H9 (cell line): ENCODE measurements at regions not wholly inside any gene's neighbourhood (a gene's known extent, or its start where the extent isn't known, plus 50 kb on each side); places are given as distances from the start of the nearest gene placed in this dataset.

Source experiments
- DNase-seq: peaks from one replicate; pipeline ENCODE4 v3.0.0-alpha.2; 2017
- H2AFZ ChIP-seq: one replicate; pipeline ENCODE4 v1.6.1; 2013; ENCODE audit warnings: mild to moderate bottlenecking, low read length, control low read depth, moderate library complexity
- H2AK5ac ChIP-seq: 2 replicates; pipeline ENCODE4 v1.6.1; 2013; ENCODE audit warnings: low read length, control low read depth, mixed read lengths; ENCODE audit not compliant: insufficient read length
- H2BK120ac ChIP-seq: one replicate; pipeline ENCODE4 v1.6.1; 2013; ENCODE audit warnings: low read depth, mild to moderate bottlenecking, low read length, control low read depth, inconsistent platforms; ENCODE audit not compliant: poor library complexity, severe bottlenecking
- H2BK12ac ChIP-seq: 2 replicates; pipeline ENCODE4 v1.6.1; 2013; ENCODE audit warnings: low read length, control low read depth, mixed read lengths, low read depth; ENCODE audit not compliant: insufficient read length
- H2BK15ac ChIP-seq: 2 replicates; pipeline ENCODE4 v1.6.1; 2013; ENCODE audit warnings: low read depth, low read length, control low read depth
- H2BK20ac ChIP-seq: one replicate; pipeline ENCODE4 v1.6.1; 2013; ENCODE audit warnings: low read depth, mild to moderate bottlenecking, low read length, control low read depth, inconsistent platforms; ENCODE audit not compliant: poor library complexity, severe bottlenecking
- H2BK5ac ChIP-seq: 2 replicates; pipeline ENCODE4 v1.6.1; 2013; ENCODE audit warnings: low read length, control low read depth, mixed read lengths; ENCODE audit not compliant: insufficient read length
- H3K14ac ChIP-seq: 2 replicates; pipeline ENCODE4 v1.6.1; 2013; ENCODE audit warnings: low read length, control low read depth; ENCODE audit not compliant: insufficient read depth
- H3K18ac ChIP-seq: 2 replicates; pipeline ENCODE4 v1.6.1; 2013; ENCODE audit warnings: low read depth, mild to moderate bottlenecking, mixed read lengths, low read length, control low read depth; ENCODE audit not compliant: insufficient read length
- H3K23ac ChIP-seq: 2 replicates; pipeline ENCODE4 v1.6.1; 2013; ENCODE audit warnings: low read length, control low read depth, mixed read lengths, low read depth; ENCODE audit not compliant: insufficient read length
- H3K23me2 ChIP-seq: 2 replicates; pipeline ENCODE4 v1.6.1; 2013; ENCODE audit warnings: low read depth, mild to moderate bottlenecking, mixed read lengths, low read length, control low read depth; ENCODE audit not compliant: insufficient read length, poor library complexity, severe bottlenecking
- H3K27ac ChIP-seq: 2 replicates; pipeline ENCODE4 v1.5.1; 2013; ENCODE audit warnings: low read length, control low read depth, mixed read lengths, low read depth; ENCODE audit not compliant: insufficient read length
- H3K27me3 ChIP-seq: 2 replicates; pipeline ENCODE4 v1.6.1; 2013; ENCODE audit warnings: low read length, control low read depth, inconsistent platforms; ENCODE audit not compliant: insufficient read depth
- H3K4ac ChIP-seq: 2 replicates; pipeline ENCODE4 v1.6.1; 2013; ENCODE audit warnings: low read depth, mild to moderate bottlenecking, control low read depth, inconsistent platforms, low read length, moderate library complexity
- H3K4me1 ChIP-seq: 2 replicates; pipeline ENCODE4 v1.6.1; 2013; ENCODE audit warnings: low read length, control low read depth, inconsistent platforms; ENCODE audit not compliant: insufficient read depth
- H3K4me2 ChIP-seq: 2 replicates; pipeline ENCODE4 v1.6.1; 2013; ENCODE audit warnings: low read length, control low read depth, mixed read lengths; ENCODE audit not compliant: insufficient read length, insufficient read depth
- H3K56ac ChIP-seq: 2 replicates; pipeline ENCODE4 v1.6.1; 2013; ENCODE audit warnings: low read depth, mild to moderate bottlenecking, mixed read lengths, low read length, control low read depth; ENCODE audit not compliant: insufficient read length
- H3K79me1 ChIP-seq: 2 replicates; pipeline ENCODE4 v1.6.1; 2013; ENCODE audit warnings: low read depth, mild to moderate bottlenecking, moderate library complexity, low read length, control low read depth, inconsistent platforms; ENCODE audit not compliant: insufficient read depth, poor library complexity, severe bottlenecking
- H3K79me2 ChIP-seq: 2 replicates; pipeline ENCODE4 v1.6.1; 2013; ENCODE audit warnings: low read length, control low read depth, inconsistent platforms; ENCODE audit not compliant: insufficient read depth
- H3K9ac ChIP-seq: 2 replicates; pipeline ENCODE4 v1.6.1; 2013; ENCODE audit warnings: low read length, control low read depth, mixed read lengths; ENCODE audit not compliant: insufficient read length; ENCODE audit errors: extremely low read depth
- H3K9me3 ChIP-seq: one replicate; pipeline ENCODE4 v1.6.1; 2013; ENCODE audit warnings: low read depth, low read length, inconsistent platforms; ENCODE audit not compliant: control insufficient read depth
- H3T11ph ChIP-seq: one replicate; pipeline ENCODE4 v1.6.1; 2013; ENCODE audit warnings: mild to moderate bottlenecking, low read length, control low read depth, inconsistent platforms
- H4K20me1 ChIP-seq: one replicate; pipeline ENCODE4 v1.6.1; 2013; ENCODE audit not compliant: control insufficient read depth, insufficient read length, insufficient read depth
- H4K5ac ChIP-seq: 2 replicates; pipeline ENCODE4 v1.6.1; 2013; ENCODE audit warnings: low read depth, mild to moderate bottlenecking, mixed read lengths, low read length, control low read depth; ENCODE audit not compliant: insufficient read length
- H4K8ac ChIP-seq: replicated peaks from 2 replicates; pipeline ENCODE4 v1.6.1; 2013; ENCODE audit warnings: low read length, control low read depth, mixed read lengths, low read depth; ENCODE audit not compliant: insufficient read length
- H4K91ac ChIP-seq: 2 replicates; pipeline ENCODE4 v1.6.1; 2013; ENCODE audit warnings: low read depth, mild to moderate bottlenecking, moderate library complexity, mixed read lengths, low read length, control low read depth; ENCODE audit not compliant: insufficient read length
- H3K27ac Mint-ChIP-seq, 3 experiments: 2 replicates in 2 of 3; 3 replicates in 1 of 3; pipeline ENCODE4 v1.8.0; 2020 to 2021; ENCODE audit warnings: mixed read lengths in 3 of 3, mild to moderate bottlenecking in 1 of 3, moderate library complexity in 1 of 3
- H3K27me3 Mint-ChIP-seq: 2 replicates; pipeline ENCODE4 v1.8.0; 2021; ENCODE audit warnings: low read depth, mild to moderate bottlenecking, moderate library complexity, mixed read lengths
- H3K36me3 Mint-ChIP-seq, 3 experiments: 2 replicates in 2 of 3; 3 replicates in 1 of 3; pipeline ENCODE4 v1.8.0; 2020 to 2021; ENCODE audit warnings: low read depth in 3 of 3, mixed read lengths in 3 of 3; ENCODE audit not compliant: insufficient read depth in 1 of 3
- H3K4me1 Mint-ChIP-seq, 2 experiments: 2 replicates each; pipeline ENCODE4 v1.8.0; 2020; ENCODE audit warnings: mixed read lengths in 2 of 2
- H3K4me3 Mint-ChIP-seq, 2 experiments: 2 replicates in 1 of 2; 3 replicates in 1 of 2; pipeline ENCODE4 v1.8.0; 2020 to 2021; ENCODE audit warnings: mild to moderate bottlenecking in 2 of 2, mixed read lengths in 2 of 2, moderate library complexity in 1 of 2
- H3K9me3 Mint-ChIP-seq, 2 experiments: 2 replicates in 1 of 2; 3 replicates in 1 of 2; pipeline ENCODE4 v1.8.0; 2020; ENCODE audit warnings: mild to moderate bottlenecking in 2 of 2, mixed read lengths in 2 of 2, moderate library complexity in 1 of 2
- CTCF ChIP-seq: fragments of 200-600 bp; sonication (generic); conservative IDR thresholded peaks from 3 replicates; pipeline ENCODE4 v1.8.0; 2021; ENCODE audit warnings: antibody characterized with exemption, mild to moderate bottlenecking
- WGBS: extraction: QIAGEN DNeasy Blood & Tissue Kit; methylation state at CpG from one replicate; pipeline ENCODE4 v1.1.7; 2013; ENCODE audit warnings: missing lambda C conversion rate, low lambda C conversion rate, mixed read lengths; ENCODE audit not compliant: insufficient read length; ENCODE audit errors: extremely low coverage; 5-methylcytosine and 5-hydroxymethylcytosine counted together

GRCh38 chr13:110799246-110800236 is 86.0 kb downstream of the ING1 start:
- no peak overlapping the region for H3T11ph ChIP-seq
- no peaks in the 10 kb centered on the region for H3K23me2 ChIP-seq
- no peak overlapping the region for H2AK5ac ChIP-seq
- no peaks in the 10 kb centered on the region for H3K79me1 ChIP-seq
- H2AFZ ChIP-seq = no peak overlapping the region
- no peak overlapping the region for H3K56ac ChIP-seq
- WGBS = no CpG with 5 or more reads among the region's 30 CpGs
- DNase-seq = no peak
- Mint-ChIP-seq H3K4me1 (peaks cover 24 to 31% of the 10 kb centered on the region in 2 experiments), H3K27me3 (peaks cover 77% of the 10 kb centered on the region), H3K27ac (no peak overlapping the region), H3K4me3 (no peak overlapping the region), H3K9me3 (peaks cover 0 to 3% of the 10 kb centered on the region in 2 experiments; a peak in 1 of 5 replicates), H3K36me3 (no peaks in the 10 kb centered on the region)
- no peak overlapping the region for H2BK5ac ChIP-seq
- no peaks in the 10 kb centered on the region for H3K9me3 ChIP-seq
- no peak overlapping the region for H4K91ac ChIP-seq
- no peak overlapping the region for H2BK120ac ChIP-seq
- H3K4me2 ChIP-seq = no peak overlapping the region
- H4K8ac ChIP-seq = no peak overlapping the region
- H3K79me2 ChIP-seq = no peaks in the 10 kb centered on the region
- H3K27me3 ChIP-seq = no peaks in the 10 kb centered on the region
- no peak overlapping the region for H3K23ac ChIP-seq
- H2BK20ac ChIP-seq = no peak overlapping the region
- no peaks in the 10 kb centered on the region for H4K20me1 ChIP-seq
- no peak overlapping the region for H3K9ac ChIP-seq
- H2BK15ac ChIP-seq = no peak overlapping the region
- H3K4me1 ChIP-seq = peaks cover 11% of the 10 kb centered on the region
- TF ChIP-seq CTCF = no peak
- H3K14ac ChIP-seq = no peak overlapping the region
- no peak overlapping the region for H4K5ac ChIP-seq
- no peak overlapping the region for H2BK12ac ChIP-seq
- no peak overlapping the region for H3K27ac ChIP-seq
- H3K4ac ChIP-seq = no peak overlapping the region
- no peak overlapping the region for H3K18ac ChIP-seq
